ENCODE measurements at regions not wholly inside any gene's neighbourhood (a gene's known extent, or its start where the extent isn't known, plus 50 kb on each side); places are given as distances from the start of the nearest gene placed in this dataset.

DNA sequence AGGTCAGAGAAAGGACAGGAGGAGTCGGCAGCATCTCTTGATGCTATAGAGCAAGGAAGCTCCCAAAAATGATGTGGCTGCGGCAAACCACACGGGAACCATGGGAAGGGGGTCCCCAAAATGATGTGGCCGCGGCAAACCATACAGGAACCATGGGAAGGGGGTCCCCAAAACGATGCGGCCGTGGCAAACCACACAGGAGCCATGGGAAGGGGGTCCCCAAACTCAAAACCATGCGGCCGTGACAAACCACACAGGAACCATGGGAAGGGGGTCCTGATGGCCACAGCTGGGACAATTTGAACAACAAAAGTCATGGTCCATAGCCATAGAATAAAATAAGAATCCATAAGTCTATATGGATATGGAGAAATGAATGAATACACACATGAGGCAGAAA, 58.4 kb upstream of the GLI2 start:
- TF ChIP-seq EZH2phosphoT487 (IDR thresholded peaks at IDR 0.05; ENCODE audit: borderline replicate concordance, low read length) = no peak
- TF ChIP-seq, protein P1, sequence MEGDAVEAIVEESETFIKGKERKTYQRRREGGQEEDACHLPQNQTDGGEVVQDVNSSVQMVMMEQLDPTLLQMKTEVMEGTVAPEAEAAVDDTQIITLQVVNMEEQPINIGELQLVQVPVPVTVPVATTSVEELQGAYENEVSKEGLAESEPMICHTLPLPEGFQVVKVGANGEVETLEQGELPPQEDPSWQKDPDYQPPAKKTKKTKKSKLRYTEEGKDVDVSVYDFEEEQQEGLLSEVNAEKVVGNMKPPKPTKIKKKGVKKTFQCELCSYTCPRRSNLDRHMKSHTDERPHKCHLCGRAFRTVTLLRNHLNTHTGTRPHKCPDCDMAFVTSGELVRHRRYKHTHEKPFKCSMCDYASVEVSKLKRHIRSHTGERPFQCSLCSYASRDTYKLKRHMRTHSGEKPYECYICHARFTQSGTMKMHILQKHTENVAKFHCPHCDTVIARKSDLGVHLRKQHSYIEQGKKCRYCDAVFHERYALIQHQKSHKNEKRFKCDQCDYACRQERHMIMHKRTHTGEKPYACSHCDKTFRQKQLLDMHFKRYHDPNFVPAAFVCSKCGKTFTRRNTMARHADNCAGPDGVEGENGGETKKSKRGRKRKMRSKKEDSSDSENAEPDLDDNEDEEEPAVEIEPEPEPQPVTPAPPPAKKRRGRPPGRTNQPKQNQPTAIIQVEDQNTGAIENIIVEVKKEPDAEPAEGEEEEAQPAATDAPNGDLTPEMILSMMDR (conservative IDR thresholded peaks at IDR 0.05; ENCODE audit: low read depth, low read length) = no peak

Measured in PC-3 (cell line).